Nephron (organoid): ENCODE measurements at regions not wholly inside any gene's neighbourhood (a gene's known extent, or its start where the extent isn't known, plus 50 kb on each side); places are given as distances from the start of the nearest gene placed in this dataset.

Experiments used
- H3K27ac Mint-ChIP-seq, 3 experiments: 2 replicates each; pipeline ENCODE4 v1.8.0; 2020; ENCODE audit warnings: mixed read lengths in 3 of 3, mild to moderate bottlenecking in 2 of 3, moderate library complexity in 1 of 3
- H3K27me3 Mint-ChIP-seq: 2 replicates; pipeline ENCODE4 v1.8.0; 2021; ENCODE audit warnings: low read depth, mild to moderate bottlenecking, moderate library complexity, mixed read lengths
- H3K36me3 Mint-ChIP-seq: 2 replicates; pipeline ENCODE4 v1.8.0; 2020; ENCODE audit warnings: low read depth, mixed read lengths
- H3K4me1 Mint-ChIP-seq: 2 replicates; pipeline ENCODE4 v1.8.0; 2020; ENCODE audit warnings: mixed read lengths
- H3K4me3 Mint-ChIP-seq, 3 experiments: 2 replicates each; pipeline ENCODE4 v1.8.0; 2020; ENCODE audit warnings: mild to moderate bottlenecking in 3 of 3, mixed read lengths in 3 of 3, moderate library complexity in 2 of 3
- H3K9me3 Mint-ChIP-seq: 2 replicates; pipeline ENCODE4 v1.8.0; 2020; ENCODE audit warnings: mixed read lengths
- TF ChIP-seq, protein P1 (sequence below), 3 experiments: fragments of 200-600 bp; sonication (generic); IDR thresholded peaks; one replicate each; pipeline ENCODE4 v1.5.0; 2021; ENCODE audit warnings: antibody characterized with exemption in 3 of 3; ENCODE audit not compliant: unreplicated experiment in 3 of 3

DNA sequence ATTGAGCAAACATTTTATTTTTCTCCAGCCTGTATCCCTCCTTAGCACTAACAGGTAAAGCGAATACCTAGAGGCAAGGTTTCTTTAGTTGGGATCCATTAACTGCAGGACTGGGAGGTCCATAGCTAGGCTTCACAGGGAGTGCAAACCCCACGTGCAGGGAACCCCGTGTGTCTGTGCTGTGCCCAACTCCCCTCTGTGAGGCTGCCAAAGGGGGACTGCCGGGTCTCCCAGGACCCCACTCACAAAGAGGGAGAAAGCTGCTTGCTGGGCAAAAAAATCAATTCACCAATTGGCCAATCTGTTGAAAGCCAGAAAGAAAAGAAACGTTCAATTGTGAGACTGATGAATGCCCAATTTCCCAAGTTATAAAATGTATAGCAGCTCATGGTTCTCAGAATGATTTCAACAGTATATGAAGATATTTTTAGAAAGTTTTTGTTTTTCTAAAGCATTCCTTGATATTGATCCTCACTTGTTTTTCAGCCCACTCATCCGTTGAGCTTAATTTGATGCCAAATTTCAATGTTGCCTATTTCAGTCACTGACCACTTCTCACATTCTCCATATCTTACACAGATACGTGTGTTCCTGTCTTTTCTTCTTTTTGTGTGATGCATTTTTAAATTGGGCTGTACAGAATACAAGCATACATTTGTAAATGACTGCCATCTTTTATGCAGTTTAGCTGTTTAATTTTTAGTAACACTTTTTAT lies 202.7 kb upstream of the PRSS58 start:
- no peak overlapping the region for H3K4me3 Mint-ChIP-seq
- no peak overlapping the region for H3K27ac Mint-ChIP-seq
- peaks cover 9% of the 10 kb centered on the region for H3K4me1 Mint-ChIP-seq
- TF ChIP-seq, protein P1, sequence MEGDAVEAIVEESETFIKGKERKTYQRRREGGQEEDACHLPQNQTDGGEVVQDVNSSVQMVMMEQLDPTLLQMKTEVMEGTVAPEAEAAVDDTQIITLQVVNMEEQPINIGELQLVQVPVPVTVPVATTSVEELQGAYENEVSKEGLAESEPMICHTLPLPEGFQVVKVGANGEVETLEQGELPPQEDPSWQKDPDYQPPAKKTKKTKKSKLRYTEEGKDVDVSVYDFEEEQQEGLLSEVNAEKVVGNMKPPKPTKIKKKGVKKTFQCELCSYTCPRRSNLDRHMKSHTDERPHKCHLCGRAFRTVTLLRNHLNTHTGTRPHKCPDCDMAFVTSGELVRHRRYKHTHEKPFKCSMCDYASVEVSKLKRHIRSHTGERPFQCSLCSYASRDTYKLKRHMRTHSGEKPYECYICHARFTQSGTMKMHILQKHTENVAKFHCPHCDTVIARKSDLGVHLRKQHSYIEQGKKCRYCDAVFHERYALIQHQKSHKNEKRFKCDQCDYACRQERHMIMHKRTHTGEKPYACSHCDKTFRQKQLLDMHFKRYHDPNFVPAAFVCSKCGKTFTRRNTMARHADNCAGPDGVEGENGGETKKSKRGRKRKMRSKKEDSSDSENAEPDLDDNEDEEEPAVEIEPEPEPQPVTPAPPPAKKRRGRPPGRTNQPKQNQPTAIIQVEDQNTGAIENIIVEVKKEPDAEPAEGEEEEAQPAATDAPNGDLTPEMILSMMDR (IDR thresholded peaks at IDR 0.05; ENCODE audit: unreplicated experiment in 3 of 3): no peak
- H3K36me3 Mint-ChIP-seq: no peaks in the 10 kb centered on the region
- peaks cover 16% of the 10 kb centered on the region for H3K27me3 Mint-ChIP-seq
- no peaks in the 10 kb centered on the region for H3K9me3 Mint-ChIP-seq

DNA sequence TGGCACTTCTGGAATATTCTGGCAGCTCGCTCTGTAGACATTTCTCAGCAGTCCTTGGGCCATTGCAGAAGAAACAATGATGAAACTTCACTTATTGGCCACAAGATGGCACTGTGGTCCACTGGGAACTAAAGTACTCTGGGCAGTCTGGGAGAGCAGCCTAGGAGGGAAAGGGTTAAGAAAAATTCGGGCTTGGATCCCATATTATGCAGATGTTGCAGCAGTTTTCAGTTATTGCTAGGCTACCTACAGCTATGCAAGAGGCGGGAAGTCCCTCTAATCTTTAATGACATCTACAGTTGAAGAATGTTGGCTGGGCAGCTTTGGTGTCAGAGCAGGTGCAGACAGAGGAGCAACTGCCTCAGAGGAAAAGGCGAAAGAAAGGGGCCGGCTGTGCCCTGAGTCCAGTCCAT lies 201.7 kb upstream of the PRSS58 start:
- TF ChIP-seq, protein P1 (IDR thresholded peaks at IDR 0.05; ENCODE audit: unreplicated experiment in 3 of 3): peak; percentile 64 to 79 (median 73)
- H3K9me3 Mint-ChIP-seq: no peaks in the 10 kb centered on the region
- H3K4me1 Mint-ChIP-seq: peaks cover 9% of the 10 kb centered on the region
- H3K4me3 Mint-ChIP-seq: no peak overlapping the region
- no peaks in the 10 kb centered on the region for H3K36me3 Mint-ChIP-seq
- peaks cover 16% of the 10 kb centered on the region for H3K27me3 Mint-ChIP-seq
- H3K27ac Mint-ChIP-seq: no peak overlapping the region

DNA sequence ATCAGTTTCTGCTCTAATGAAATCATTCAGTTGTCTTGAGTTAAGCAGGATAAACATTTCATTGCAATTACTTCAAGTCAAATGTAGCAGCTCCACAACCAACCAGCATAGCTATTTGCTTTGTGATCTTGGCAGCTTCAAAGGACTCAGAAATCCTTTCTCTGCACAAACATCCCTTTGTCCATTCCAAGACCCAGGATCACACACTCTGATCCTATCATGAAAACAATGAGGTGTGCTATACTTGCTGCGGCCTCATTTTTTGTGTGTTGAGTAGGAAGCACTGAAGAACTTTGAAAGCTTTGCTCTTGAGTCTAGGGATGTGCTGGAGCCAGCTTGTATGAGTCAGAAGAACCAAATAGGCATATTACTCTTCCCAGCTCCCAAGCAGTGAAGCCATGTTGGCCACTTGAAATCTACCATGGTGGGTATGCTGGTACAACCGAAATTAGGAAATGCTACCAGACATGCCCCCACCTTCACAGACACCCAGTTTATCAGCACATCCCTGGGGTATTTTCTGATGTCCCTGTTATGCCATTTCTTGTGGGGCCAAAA lies 199.4 kb upstream of the PRSS58 start:
- Mint-ChIP-seq H3K27ac (no peak overlapping the region), H3K27me3 (peaks cover 18% of the 10 kb centered on the region), H3K4me3 (no peak overlapping the region), H3K4me1 (peaks cover 9% of the 10 kb centered on the region), H3K36me3 (no peaks in the 10 kb centered on the region), H3K9me3 (no peaks in the 10 kb centered on the region)
- TF ChIP-seq, protein P1 (IDR thresholded peaks at IDR 0.05; ENCODE audit: unreplicated experiment in 3 of 3): no peak

DNA sequence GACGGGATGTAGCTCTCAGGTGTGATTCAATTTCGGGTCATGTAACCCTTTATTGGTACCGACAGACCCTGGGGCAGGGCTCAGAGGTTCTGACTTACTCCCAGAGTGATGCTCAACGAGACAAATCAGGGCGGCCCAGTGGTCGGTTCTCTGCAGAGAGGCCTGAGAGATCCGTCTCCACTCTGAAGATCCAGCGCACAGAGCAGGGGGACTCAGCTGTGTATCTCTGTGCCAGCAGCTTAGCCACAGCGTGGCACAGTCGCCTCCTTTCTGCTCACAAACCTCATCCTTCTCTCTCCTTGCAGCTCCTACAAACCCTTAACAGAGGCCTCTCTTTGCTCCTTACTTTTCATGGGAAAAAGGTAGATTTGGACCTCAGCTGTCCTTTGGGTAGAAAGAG lies 197.5 kb upstream of the PRSS58 start:
- H3K9me3 Mint-ChIP-seq: no peaks in the 10 kb centered on the region
- peaks cover 13% of the 10 kb centered on the region for H3K27me3 Mint-ChIP-seq
- TF ChIP-seq, protein P1 (IDR thresholded peaks at IDR 0.05; ENCODE audit: unreplicated experiment in 3 of 3): no peak
- peaks cover 9% of the 10 kb centered on the region for H3K4me1 Mint-ChIP-seq
- H3K36me3 Mint-ChIP-seq: no peaks in the 10 kb centered on the region
- no peak overlapping the region for H3K27ac Mint-ChIP-seq
- H3K4me3 Mint-ChIP-seq: no peak overlapping the region

DNA sequence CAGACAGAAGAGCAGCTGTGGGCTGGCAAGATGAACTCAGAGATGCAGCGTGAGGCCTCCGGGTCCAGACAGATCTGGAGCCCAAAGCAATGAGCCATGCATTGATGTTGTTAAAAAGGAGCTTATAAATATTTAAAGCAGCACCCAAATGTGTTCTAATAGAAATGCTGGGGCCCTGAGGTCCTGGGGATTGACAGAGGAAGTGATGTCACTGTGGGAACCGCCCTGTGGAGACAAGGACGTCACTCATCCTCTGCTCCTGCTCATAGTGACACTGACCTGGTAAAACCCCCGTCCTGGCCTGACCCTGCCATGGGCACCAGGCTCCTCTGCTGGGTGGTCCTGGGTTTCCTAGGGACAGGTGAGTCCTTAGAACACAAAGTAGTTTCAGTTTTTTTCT lies 197.0 kb upstream of the PRSS58 start:
- peaks cover 17% of the 10 kb centered on the region for H3K27me3 Mint-ChIP-seq
- H3K36me3 Mint-ChIP-seq: no peaks in the 10 kb centered on the region
- no peak overlapping the region for H3K27ac Mint-ChIP-seq
- no peaks in the 10 kb centered on the region for H3K9me3 Mint-ChIP-seq
- H3K4me3 Mint-ChIP-seq: no peak overlapping the region
- H3K4me1 Mint-ChIP-seq: peaks cover 7% of the 10 kb centered on the region
- TF ChIP-seq, protein P1 (IDR thresholded peaks at IDR 0.05; ENCODE audit: unreplicated experiment in 3 of 3): no peak

DNA sequence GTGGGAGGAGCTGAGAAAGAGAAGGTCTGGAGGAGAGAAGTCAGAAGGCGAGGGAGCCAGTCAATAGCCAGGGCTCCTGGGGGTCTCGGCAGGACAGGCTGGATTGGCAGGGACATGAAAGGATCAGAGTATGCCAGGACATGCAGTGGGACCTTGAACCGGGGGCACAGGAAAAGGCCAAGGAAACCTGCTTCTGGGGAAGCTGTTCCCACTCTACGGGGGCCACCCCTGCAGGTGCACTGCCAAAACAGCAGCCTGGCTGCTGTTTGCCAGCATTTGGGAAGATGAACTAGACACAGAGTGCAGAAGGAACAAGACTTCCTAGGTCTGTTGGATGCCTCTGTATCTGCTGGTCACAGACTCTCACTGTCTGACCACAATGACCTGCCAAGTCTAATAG lies 194.9 kb upstream of the PRSS58 start:
- H3K4me3 Mint-ChIP-seq: no peak overlapping the region
- H3K27ac Mint-ChIP-seq: no peak overlapping the region
- no peaks in the 10 kb centered on the region for H3K9me3 Mint-ChIP-seq
- H3K36me3 Mint-ChIP-seq: no peaks in the 10 kb centered on the region
- TF ChIP-seq, protein P1 (IDR thresholded peaks at IDR 0.05; ENCODE audit: unreplicated experiment in 3 of 3): no peak
- H3K4me1 Mint-ChIP-seq: no peaks in the 10 kb centered on the region
- H3K27me3 Mint-ChIP-seq: peaks cover 12% of the 10 kb centered on the region
